ENCODE measurements at regions not wholly inside any gene's neighbourhood (a gene's known extent, or its start where the extent isn't known, plus 50 kb on each side); places are given as distances from the start of the nearest gene placed in this dataset.

DNA sequence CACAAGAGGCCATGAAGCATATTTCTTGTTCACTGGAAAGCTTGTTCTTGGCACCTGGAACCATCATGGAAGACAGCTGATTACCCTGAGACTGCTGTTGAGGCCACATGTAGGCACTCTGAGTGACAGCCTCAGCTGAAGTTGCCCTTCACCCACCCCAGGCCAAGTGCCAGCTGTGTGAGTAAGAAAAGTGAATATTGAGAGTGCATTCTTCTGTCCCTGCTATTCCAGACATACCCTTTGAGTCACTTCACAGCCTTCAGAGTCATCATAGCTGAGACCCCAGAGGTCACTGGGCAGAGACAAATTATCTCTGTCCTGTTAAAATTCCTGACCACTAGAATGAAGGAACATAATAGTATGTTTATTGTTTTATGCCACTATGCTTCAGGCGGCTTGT lies 79.6 kb downstream of the NFKBIZ start:
- H3K9ac ChIP-seq (ENCODE audit: low read depth in 2 of 2, low read length in 2 of 2) = no peak overlapping the region
- H3K4me1 ChIP-seq = no peaks in the 10 kb centered on the region
- no peaks in the 10 kb centered on the region for H3K36me3 ChIP-seq
- H3K9me3 ChIP-seq = no peaks in the 10 kb centered on the region
- H3K27ac ChIP-seq = no peak overlapping the region
- H3K27me3 ChIP-seq = no peaks in the 10 kb centered on the region
- TF ChIP-seq, protein P1, sequence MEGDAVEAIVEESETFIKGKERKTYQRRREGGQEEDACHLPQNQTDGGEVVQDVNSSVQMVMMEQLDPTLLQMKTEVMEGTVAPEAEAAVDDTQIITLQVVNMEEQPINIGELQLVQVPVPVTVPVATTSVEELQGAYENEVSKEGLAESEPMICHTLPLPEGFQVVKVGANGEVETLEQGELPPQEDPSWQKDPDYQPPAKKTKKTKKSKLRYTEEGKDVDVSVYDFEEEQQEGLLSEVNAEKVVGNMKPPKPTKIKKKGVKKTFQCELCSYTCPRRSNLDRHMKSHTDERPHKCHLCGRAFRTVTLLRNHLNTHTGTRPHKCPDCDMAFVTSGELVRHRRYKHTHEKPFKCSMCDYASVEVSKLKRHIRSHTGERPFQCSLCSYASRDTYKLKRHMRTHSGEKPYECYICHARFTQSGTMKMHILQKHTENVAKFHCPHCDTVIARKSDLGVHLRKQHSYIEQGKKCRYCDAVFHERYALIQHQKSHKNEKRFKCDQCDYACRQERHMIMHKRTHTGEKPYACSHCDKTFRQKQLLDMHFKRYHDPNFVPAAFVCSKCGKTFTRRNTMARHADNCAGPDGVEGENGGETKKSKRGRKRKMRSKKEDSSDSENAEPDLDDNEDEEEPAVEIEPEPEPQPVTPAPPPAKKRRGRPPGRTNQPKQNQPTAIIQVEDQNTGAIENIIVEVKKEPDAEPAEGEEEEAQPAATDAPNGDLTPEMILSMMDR (IDR thresholded peaks at IDR 0.05) = no peak
- no peak for DNase-seq
- H3K4me3 ChIP-seq = no peak overlapping the region
- intact Hi-C loops (cut with DNase I) = no loop called here

- no peak for DNase-seq
- intact Hi-C loops (cut with DNase I) = no loop called here
- Histone ChIP-seq H3K36me3 (no peaks in the 10 kb centered on the region), H3K4me1 (no peaks in the 10 kb centered on the region), H3K27ac (no peak overlapping the region), H3K9me3 (no peaks in the 10 kb centered on the region), H3K27me3 (no peaks in the 10 kb centered on the region), H3K4me3 (no peak overlapping the region), H3K9ac (ENCODE audit: low read depth in 2 of 2, low read length in 2 of 2) (no peak overlapping the region)
- TF ChIP-seq, protein P1 (IDR thresholded peaks at IDR 0.05) = no peak
Observed at GRCh38 chr3:101931081-101931480, 81.8 kb downstream of the NFKBIZ start.

DNA sequence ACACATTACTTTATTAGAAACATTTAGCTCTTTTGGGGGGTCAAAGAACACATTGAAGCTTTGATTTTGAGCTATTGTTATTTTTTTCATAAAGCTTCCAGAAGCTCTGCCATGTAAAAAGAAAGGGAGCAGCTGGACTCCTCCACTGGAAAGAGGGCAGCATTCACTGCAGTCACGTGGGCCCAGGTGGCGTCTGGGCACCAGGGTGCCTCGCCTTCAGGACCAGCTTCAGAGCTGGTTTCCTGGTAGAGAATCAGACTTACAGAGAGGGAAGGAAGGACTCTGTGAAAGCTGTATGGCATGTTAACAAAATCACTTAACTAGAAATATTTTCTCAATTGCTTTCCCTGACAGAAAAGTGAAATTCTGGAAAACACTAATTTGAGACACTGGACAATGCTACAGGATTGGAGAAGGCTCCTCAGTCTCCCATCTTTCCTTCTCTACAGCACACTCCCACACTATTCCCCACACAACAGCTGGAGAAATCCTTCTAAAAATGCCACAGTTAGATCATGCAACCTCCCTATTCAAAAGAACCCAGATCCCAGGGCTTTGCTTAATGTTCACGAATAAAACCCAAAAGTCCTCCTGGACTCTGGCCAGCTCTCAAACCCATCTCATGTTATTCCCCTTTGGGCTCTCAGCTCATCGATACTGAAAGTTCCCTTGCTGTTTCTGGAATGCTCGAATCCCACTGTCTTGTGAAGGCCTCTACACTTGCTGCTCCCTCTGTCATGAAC lies 83.2 kb downstream of the NFKBIZ start:
- no peaks in the 10 kb centered on the region for H3K9me3 ChIP-seq
- no peak for DNase-seq
- TF ChIP-seq, protein P1 (IDR thresholded peaks at IDR 0.05) = no peak
- no peaks in the 10 kb centered on the region for H3K27me3 ChIP-seq
- no peak overlapping the region for H3K27ac ChIP-seq
- intact Hi-C loops (cut with DNase I) = no loop called here
- no peak overlapping the region for H3K4me3 ChIP-seq
- no peaks in the 10 kb centered on the region for H3K36me3 ChIP-seq
- H3K9ac ChIP-seq (ENCODE audit: low read depth in 2 of 2, low read length in 2 of 2) = no peak overlapping the region
- H3K4me1 ChIP-seq = no peaks in the 10 kb centered on the region

DNA sequence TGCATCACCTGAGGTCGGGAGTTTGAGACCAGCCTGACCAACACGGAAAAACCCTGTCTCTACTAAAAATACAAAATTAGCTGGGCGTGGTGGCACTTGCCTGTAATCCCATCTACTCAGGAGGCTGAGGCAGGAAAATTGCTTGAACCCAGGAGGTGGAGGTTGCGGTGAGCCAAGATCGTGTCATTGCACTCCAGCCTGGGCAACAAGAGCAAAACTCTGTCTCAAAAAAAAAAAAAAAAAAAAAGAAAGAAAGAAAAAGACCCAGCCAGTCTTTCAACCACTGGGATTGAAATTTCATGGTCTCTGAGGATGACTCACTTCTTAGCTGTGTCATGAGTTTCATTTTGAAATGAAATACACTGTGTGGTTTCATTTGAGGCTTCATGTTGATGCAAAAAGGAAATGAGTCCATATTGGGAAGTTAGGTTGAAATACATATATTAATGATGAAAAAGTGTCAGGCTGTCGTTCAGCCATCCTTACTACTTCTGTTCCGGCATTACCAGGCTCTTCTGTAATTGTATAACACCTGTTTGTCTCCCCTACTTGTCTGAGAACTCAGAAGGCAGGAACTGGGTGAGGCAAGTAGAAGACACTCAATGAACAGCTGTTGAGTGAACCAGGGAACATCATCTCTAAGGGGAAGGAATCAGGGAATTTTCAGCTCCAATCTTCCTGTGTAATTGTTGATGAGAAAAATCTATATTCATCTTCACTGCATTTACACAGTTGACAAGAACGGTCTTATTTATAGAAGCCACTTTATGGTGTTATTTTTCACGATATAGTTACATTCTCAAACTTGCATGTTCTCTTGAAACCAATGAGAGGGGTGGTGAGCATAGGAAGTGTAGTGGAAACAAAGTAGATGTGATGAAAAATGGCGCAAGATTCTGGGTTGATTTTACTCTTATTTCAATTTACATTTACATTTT lies 87.4 kb downstream of the NFKBIZ start:
- DNase-seq = no peak
- TF ChIP-seq, protein P1 (IDR thresholded peaks at IDR 0.05) = no peak
- Histone ChIP-seq H3K4me3 (no peak overlapping the region), H3K36me3 (no peaks in the 10 kb centered on the region), H3K9me3 (no peaks in the 10 kb centered on the region), H3K9ac (ENCODE audit: low read depth in 2 of 2, low read length in 2 of 2) (no peak overlapping the region), H3K27ac (no peak overlapping the region), H3K4me1 (peaks cover 8% of the 10 kb centered on the region), H3K27me3 (no peaks in the 10 kb centered on the region)
- intact Hi-C loops (cut with DNase I) = no loop called here

DNA sequence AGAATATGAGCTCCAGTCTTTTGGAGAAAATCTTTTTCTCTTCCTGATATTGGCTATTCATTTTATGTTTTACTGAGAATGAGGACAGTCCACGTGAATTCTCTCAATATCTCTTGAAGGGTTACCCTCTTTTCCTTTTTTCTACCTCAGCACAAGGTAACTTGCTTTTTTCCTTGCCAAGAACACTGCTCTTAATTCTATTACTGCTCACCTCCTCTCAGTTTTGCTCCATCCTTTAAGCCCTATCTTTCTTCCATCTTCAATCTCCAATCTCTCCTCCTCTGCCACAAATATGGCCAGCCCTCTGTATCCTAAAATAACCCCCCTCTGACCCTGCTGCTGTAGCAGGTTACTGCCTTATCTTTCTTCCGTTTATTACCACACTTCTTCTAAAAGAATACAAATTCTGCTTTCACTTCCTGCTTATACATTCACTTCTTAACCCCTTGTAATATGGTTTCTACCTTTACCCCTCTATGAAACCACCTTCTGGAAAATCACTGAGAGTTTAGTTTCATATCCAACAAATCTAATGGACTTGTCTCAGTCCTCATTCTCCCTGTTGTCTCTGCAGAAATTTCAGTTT lies 89.0 kb downstream of the NFKBIZ start:
- Histone ChIP-seq H3K4me1 (peaks cover 8% of the 10 kb centered on the region), H3K36me3 (no peaks in the 10 kb centered on the region), H3K27ac (no peak overlapping the region), H3K9ac (ENCODE audit: low read depth in 2 of 2, low read length in 2 of 2) (no peak overlapping the region), H3K9me3 (no peaks in the 10 kb centered on the region), H3K4me3 (no peak overlapping the region), H3K27me3 (no peaks in the 10 kb centered on the region)
- no peak for DNase-seq
- TF ChIP-seq, protein P1 (IDR thresholded peaks at IDR 0.05) = no peak
- intact Hi-C loops (cut with DNase I) = no loop called here
